Vagina (tissue), 2 donors: ENCODE measurements at regions not wholly inside any gene's neighbourhood (a gene's known extent, or its start where the extent isn't known, plus 50 kb on each side); places are given as distances from the start of the nearest gene placed in this dataset.

ENCODE experiments used
- DNase-seq, 2 donors: peaks; one replicate each; pipeline ENCODE4 v3.0.0-alpha.2; 2017; ENCODE audit errors: extremely low spot score in 2 of 2
- H3K27ac ChIP-seq: fragments of 200-600 bp; sonication (generic); one replicate; pipeline ENCODE4 v1.5.1; 2019
- H3K27me3 ChIP-seq: fragments of 200-600 bp; sonication (generic); one replicate; pipeline ENCODE4 v1.5.1; 2019
- H3K36me3 ChIP-seq, 2 donors: fragments of 200-600 bp; sonication (generic); one replicate each; pipeline ENCODE4 v1.5.1; 2017 to 2019
- H3K4me1 ChIP-seq: fragments of 200-600 bp; sonication (generic); one replicate; pipeline ENCODE4 v1.5.1; 2019
- H3K4me3 ChIP-seq, 2 donors: fragments of 200-600 bp; sonication (generic); 1 replicate in 1 of 2; 2 replicates in 1 of 2; pipeline ENCODE4 v1.5.1; 2016 to 2019
- H3K9me3 ChIP-seq: fragments of 200-600 bp; sonication (generic); one replicate; pipeline ENCODE4 v1.5.1; 2019
- CTCF ChIP-seq, 3 experiments: fragments of 450-650 bp in 2 of 3; fragments of 200-600 bp in 1 of 3; sonication (generic) in 1 of 3; IDR thresholded peaks; one replicate each; pipeline ENCODE4 v1.5.1; 2017 to 2019; ENCODE audit warnings: antibody characterized with exemption in 3 of 3, mild to moderate bottlenecking in 2 of 3, moderate library complexity in 2 of 3
- POLR2A ChIP-seq, 2 donors: fragments of 450-650 bp; IDR thresholded peaks; one replicate each; pipeline ENCODE4 v1.6.1; 2017; ENCODE audit warnings: antibody characterized with exemption in 2 of 2, mild to moderate bottlenecking in 2 of 2, moderate library complexity in 2 of 2
- POLR2AphosphoS5 ChIP-seq, 2 donors: sonication (generic); formaldehyde crosslinking; IDR thresholded peaks; one replicate each; pipeline ENCODE4 v1.9.0; 2017; ENCODE audit warnings: antibody characterized with exemption in 2 of 2, mild to moderate bottlenecking in 2 of 2, low read depth in 1 of 2; ENCODE audit not compliant: insufficient read depth in 1 of 2
- intact Hi-C: fragments of 100-400 bp; cut with DNase I; formaldehyde crosslinking; loops from one replicate; pipeline ENCODE4 v1.15.1; 2023

- no peak for DNase-seq
- intact Hi-C loops = no loop called here
- H3K36me3 ChIP-seq = no peaks in the 10 kb centered on the region
Measured at GRCh38 chr3:87625876-87626275, 349.5 kb upstream of the POU1F1 start.

DNA sequence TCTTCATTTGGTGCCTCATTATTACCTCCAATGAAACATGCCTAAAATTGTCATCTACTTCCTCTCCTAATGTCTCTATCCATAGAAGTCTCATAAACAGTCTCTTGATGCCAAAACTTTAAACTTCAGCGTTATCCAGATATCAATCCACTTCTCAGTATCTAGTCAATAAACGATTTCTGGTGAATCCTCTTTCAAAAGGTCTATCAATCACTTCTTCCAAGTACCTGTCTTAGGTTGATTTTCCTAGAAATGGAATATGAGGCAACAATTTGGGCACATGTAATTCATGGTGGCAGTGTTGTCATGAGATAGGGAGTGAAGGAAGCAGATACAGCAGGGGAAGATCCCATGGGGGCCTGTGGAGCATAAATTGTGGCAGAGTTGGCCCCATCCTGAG, 348.5 kb upstream of the POU1F1 start:
- Histone ChIP-seq H3K36me3 (no peaks in the 10 kb centered on the region), H3K4me3 (no peak overlapping the region), H3K4me1 (no peaks in the 10 kb centered on the region), H3K9me3 (no peaks in the 10 kb centered on the region), H3K27ac (no peak overlapping the region), H3K27me3 (no peaks in the 10 kb centered on the region)
- intact Hi-C loops = no loop called here
- TF ChIP-seq CTCF (IDR thresholded peaks at IDR 0.05) = no peak
- no peak for TF ChIP-seq POLR2A (IDR thresholded peaks at IDR 0.05)
- no peak for TF ChIP-seq POLR2AphosphoS5 (IDR thresholded peaks at IDR 0.05; ENCODE audit: insufficient read depth in 1 of 2, low read depth in 1 of 2)
- no peak for DNase-seq

More at GRCh38 chr3:87625876-87626275, 349.5 kb upstream of the POU1F1 start:
- TF ChIP-seq CTCF (IDR thresholded peaks at IDR 0.05) = no peak
- TF ChIP-seq POLR2A (IDR thresholded peaks at IDR 0.05) = no peak
- no peak for TF ChIP-seq POLR2AphosphoS5 (IDR thresholded peaks at IDR 0.05; ENCODE audit: insufficient read depth in 1 of 2, low read depth in 1 of 2)
- Histone ChIP-seq H3K27me3 (no peaks in the 10 kb centered on the region), H3K9me3 (no peaks in the 10 kb centered on the region), H3K4me3 (no peak overlapping the region), H3K27ac (no peak overlapping the region), H3K4me1 (no peaks in the 10 kb centered on the region)

DNA sequence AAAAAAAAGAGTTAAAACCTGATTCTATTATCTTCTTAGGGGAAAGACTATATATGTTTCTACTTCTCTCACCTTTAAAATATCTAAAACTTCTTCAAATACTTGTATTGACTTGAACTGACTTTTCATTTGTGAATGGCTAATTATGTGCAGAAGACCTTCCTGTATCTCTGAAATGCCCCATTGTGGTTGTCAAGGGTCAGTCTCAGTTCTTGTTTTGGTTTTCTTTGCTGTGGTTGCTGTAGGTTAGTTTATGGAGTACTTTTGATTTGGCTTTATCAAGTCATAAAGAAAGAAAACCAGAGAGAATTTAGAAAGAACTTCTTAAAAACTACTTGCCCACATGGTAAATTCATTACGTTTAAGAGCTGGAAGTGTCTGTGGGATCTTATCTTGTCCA, 345.3 kb upstream of the POU1F1 start:
- Histone ChIP-seq H3K36me3 (no peaks in the 10 kb centered on the region), H3K9me3 (no peaks in the 10 kb centered on the region), H3K27ac (no peak overlapping the region), H3K27me3 (no peaks in the 10 kb centered on the region), H3K4me1 (no peaks in the 10 kb centered on the region), H3K4me3 (no peak overlapping the region)
- intact Hi-C loops = no loop called here
- TF ChIP-seq CTCF (IDR thresholded peaks at IDR 0.05) (no peak), POLR2A (IDR thresholded peaks at IDR 0.05) (no peak), POLR2AphosphoS5 (IDR thresholded peaks at IDR 0.05; ENCODE audit: insufficient read depth in 1 of 2, low read depth in 1 of 2) (no peak)
- DNase-seq = no peak

DNA sequence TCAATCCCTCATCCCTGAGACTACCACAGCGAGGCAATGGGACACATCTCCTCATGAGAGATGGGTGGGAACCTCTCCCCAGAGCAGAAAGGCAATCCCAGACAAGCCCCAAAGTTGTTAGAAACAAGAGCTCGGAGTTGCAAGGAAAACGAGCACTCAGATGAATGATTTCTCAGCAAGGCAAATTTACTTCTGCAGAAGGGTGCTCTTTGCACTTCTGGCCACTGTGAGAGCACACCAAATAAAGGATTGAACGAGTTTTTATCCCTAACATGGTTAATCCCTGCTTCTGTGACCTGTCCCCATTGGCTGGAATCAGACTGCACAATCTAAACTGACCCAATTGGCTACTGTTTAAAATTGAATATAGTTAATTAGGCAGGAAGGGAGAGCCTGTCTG, 339.1 kb upstream of the POU1F1 start:
- TF ChIP-seq POLR2AphosphoS5 (IDR thresholded peaks at IDR 0.05; ENCODE audit: insufficient read depth in 1 of 2, low read depth in 1 of 2) = no peak
- no peak for TF ChIP-seq CTCF (IDR thresholded peaks at IDR 0.05)
- DNase-seq = no peak
- Histone ChIP-seq H3K27ac (no peak overlapping the region), H3K27me3 (no peaks in the 10 kb centered on the region), H3K9me3 (no peaks in the 10 kb centered on the region), H3K36me3 (no peaks in the 10 kb centered on the region), H3K4me3 (no peak overlapping the region), H3K4me1 (no peaks in the 10 kb centered on the region)
- intact Hi-C loops = no loop called here

DNA sequence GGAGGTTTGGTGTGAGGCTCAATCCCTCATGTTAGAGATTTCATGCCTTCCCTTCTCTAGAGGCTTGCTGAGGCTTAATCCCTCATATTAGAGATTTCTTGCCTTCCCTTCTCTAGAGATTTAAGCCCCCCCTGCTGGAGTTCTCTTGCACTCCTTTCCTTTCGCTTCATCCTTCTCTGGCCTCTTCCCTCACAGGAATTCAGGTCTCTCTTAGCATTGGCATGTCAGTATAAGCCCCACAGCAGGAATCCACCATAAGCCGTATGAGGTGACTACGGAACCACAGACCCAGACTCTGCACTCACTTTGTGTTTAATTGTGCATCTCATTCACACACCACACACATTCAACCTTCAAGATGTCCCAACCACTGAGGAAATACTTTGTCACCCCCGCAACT, 338.6 kb upstream of the POU1F1 start:
- TF ChIP-seq POLR2AphosphoS5 (IDR thresholded peaks at IDR 0.05; ENCODE audit: insufficient read depth in 1 of 2, low read depth in 1 of 2) (no peak), CTCF (IDR thresholded peaks at IDR 0.05) (no peak), POLR2A (IDR thresholded peaks at IDR 0.05) (no peak)
- DNase-seq = no peak
- no peaks in the 10 kb centered on the region for H3K27me3 ChIP-seq
- H3K4me3 ChIP-seq = no peak overlapping the region
- intact Hi-C loops = no loop called here
- H3K4me1 ChIP-seq = no peaks in the 10 kb centered on the region
- H3K27ac ChIP-seq = no peak overlapping the region
- H3K36me3 ChIP-seq = no peaks in the 10 kb centered on the region
- H3K9me3 ChIP-seq = no peaks in the 10 kb centered on the region
